Stimulated activated CD4-positive, alpha-beta T cell treated with anti-CD3 and anti-CD28 coated beads, TNF-alpha, amount 100 ng/mL, for 4 hours (primary cell): ENCODE measurements at regions not wholly inside any gene's neighbourhood (a gene's known extent, or its start where the extent isn't known, plus 50 kb on each side); places are given as distances from the start of the nearest gene placed in this dataset.
"Not testable (repeated sequence)": the region's sequence is repeated elsewhere in the genome, so short reads cannot be mapped to it uniquely, and the experiment has no call there.

Source experiments
- DNase-seq, 3 experiments: peaks; one replicate each; pipeline ENCODE4 v3.0.0-alpha.2; 2020; ENCODE audit warnings: low read depth in 3 of 3

- no peak for DNase-seq
These were observed 451.9 kb upstream of the MKI67 start for GRCh38 chr10:128577958-128578750.

DNA sequence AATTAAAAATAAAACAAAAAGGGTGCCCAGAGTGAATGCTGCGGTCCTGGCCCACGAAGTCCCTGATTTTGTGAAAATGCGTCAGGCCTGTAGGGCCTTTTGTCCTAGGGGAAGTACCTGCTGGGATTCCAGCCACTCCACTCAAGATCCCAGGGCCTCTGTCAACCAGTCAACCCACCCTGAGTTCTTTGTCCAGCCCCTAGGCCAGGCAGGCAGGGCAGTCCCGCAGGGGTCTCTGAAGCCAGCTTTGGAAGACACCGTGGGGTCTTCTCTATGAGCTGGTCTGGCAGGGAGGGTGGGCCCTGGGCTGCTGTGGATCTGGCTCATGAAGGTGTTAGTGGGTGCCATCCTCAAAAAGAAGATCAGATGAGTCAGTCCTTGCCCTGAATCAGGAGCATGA is 452.5 kb upstream of the MKI67 start:
- DNase-seq = no peak

DNA sequence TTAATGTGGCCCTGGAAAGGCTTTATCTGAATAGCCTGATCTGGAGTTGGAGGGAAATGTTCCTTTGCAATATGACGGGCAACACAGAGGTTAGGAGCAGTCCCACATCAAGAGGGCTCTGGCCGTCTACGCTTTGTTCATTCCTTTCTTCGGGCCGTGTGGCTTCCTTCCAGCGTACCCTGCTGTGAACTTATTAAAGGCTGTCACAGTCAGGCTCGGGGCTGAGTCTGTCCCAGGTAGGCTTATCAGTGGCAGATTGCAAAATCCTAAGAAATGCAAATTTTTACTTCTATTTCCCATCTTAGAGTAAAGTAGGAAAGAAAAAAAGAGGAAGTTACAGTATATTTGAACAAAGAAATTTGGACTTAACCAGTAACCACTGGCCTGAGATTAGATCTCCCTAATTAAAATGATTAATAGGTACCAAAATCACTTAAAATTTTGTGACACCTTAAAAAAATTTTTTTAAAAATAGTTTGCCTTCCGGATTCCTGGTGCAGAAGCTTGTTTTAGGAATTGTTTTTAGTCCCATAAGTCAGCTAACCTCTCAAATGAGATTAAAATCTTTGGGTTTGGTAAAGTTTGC is 453.1 kb upstream of the MKI67 start:
- no peak for DNase-seq

DNA sequence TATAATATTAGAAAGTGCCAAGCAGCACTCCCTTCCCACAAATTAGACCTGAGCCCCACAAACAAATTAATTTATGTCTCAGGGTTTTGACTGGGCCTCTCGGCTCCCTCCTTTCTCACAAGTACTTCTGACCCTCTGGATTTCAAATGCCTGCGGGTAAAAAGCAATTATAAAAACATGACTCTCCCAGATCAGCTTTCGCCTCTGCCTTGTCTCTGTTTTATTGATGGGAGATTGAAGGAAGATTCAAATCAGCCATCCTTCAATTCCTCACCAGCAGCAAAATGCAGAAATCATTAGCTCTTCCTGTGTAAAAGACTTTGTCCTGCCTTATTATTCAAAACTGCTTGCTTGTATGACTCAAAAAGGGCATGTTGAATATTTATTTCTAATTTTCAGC is 453.7 kb upstream of the MKI67 start:
- no peak for DNase-seq

GRCh38 chr10:128583125-128583524 is 456.9 kb upstream of the MKI67 start:
- DNase-seq = not testable (repeated sequence)

DNA sequence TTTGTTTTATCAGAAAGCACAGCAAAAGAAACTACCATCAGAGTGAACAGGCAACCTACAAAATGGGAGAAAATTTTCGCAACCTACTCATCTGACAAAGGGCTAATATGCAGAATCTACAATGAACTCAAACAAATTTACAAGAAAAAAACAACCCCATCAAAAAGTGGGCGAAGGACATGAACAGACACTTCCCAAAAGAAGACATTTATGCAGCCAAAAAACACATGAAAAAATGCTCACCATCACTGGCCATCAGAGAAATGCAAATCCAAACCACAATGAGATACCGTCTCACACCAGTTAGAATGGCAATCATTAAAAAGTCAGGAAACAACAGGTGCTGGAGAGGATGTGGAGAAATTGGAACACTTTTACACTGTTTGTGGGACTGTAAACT is 460.4 kb upstream of the MKI67 start:
- not testable (repeated sequence) for DNase-seq

DNA sequence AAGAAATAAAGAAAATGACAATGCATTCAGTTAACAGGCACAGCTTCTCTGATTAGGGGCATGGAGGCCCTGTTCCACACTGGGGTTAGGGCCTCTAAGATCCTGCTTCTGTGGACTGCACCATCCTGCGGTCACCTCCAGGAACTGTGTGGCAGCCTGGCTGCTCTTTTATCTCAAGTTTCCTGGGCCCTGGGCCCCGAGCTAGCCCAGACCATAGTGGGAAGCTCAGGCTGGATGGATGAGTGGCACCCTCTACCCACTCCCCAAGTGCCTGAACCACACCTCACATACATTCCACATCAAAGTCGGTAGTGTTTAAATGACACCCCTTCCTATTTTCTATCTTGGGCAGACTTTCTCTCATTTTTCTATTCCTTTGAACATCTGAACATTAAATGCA is 461.5 kb upstream of the MKI67 start:
- no peak for DNase-seq

GRCh38 chr10:128588402-128588801 is 462.2 kb upstream of the MKI67 start:
- DNase-seq = no peak

DNA sequence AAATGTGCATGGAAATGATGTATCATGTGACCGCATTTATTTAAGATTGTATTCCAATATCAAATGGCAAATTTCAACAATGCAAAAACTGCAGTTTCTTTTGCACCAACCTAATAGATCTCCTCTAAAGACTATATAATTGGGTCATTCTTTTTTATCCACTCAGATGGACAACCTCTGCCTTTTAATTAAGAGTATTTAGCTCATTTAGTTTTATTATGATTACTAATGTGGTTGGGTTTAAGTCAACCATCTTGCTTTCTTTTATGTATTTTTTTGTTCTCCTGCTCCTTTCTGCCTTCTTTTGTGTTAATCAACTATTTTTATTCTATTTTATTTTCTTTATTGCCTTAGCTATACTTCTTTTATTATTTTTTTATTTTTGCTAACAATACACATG is 468.5 kb upstream of the MKI67 start:
- DNase-seq = no peak

DNA sequence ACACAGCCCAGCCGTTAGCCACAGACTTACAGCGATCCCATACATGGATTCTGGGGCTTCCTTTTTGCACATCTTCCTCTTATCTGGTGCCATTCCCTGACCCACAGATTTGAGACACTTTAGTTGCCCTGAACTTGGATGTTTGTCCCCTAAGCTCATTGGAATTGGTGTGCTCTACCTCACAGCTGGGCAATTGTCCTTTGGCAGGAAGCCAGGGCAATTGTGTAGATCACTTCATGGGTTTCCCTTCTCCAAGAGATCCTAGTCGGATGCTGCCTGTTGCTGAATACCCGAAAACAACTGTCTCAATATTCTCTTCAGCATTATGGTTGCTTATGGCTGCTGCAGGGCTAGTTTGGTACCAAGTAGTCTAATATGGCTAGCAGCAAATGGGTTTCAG is 470.7 kb upstream of the MKI67 start:
- DNase-seq = no peak

DNA sequence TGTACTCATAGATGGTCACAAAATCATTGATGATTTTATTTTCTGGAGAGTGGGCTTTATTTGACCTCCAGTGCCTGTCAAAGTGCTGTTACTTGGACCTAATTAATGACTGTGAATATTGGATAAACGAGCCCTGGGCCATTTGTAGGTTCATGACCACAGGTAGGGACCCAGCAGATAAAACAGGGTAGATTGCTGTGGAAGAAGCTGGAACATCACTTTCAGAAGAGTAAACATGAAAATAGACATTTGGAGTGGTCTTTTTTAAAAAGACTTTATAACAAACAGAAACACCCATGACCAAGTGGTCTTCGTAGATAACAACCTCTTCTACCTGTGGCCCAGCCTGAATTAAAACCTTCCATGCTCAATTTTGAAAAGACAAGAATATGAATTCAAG is 472.8 kb upstream of the MKI67 start:
- no peak for DNase-seq

DNA sequence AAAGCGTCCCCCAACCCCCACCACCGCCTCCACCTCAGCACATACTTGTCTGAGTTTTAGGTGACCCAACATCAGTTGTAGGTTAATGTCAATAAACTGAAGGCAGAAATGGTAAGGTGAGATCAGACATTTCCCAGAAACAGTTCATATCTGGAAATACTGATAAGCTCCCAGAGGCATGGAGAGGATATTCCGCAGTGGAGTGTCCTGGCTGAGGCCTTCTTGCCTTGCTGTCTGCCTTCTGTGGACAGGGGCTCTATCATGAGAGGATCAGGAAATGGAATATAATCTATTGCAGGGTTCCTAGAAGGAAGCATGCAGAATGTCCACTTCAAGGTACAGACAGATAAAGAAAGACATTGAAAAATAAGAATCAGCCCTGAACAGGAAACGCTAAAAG is 473.3 kb upstream of the MKI67 start:
- DNase-seq = no peak

DNA sequence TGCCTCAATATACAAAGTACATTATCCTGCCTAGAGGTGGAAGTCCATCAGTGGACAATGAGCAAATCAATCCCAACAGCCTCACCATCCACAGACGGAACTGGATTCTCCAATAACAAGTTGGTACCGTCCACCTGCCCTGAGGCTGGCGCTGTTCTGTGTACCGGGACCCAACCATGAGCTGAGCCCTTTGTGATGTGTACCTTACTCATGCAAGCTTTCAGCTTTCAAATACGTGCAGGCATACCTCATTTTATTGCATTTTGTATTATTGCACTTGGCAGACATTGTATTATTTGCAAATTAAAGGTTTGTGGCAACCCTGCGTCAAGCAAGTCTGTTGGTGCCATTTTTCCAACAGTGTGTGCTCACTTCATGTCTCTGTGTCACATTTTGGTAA is 476.0 kb upstream of the MKI67 start:
- no peak for DNase-seq

- no peak for DNase-seq
These were observed 477.8 kb upstream of the MKI67 start for GRCh38 chr10:128604025-128604424.

- DNase-seq = no peak
These were observed 479.0 kb upstream of the MKI67 start for GRCh38 chr10:128605180-128605579.

- no peak for DNase-seq
These were observed 479.8 kb upstream of the MKI67 start for GRCh38 chr10:128606055-128606454.

DNA sequence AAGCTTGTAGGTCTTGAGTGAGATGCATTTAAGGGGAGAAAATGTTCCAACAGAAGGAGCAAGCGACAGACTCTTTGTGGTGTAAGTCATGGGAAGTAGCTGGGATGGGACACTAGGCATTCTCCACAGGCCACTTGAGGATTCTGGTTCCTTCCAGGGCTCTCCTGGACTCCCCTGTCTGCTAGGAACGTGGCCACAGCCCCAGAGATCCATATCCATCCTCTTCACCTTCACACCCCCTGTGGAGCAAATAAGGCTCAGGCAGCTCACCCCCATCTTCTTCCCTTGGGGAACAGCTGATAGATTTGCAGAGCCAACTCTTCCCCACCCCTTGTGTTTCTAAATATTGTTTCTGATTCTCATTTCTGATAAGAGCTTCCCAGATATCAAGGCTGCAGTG is 482.6 kb upstream of the MKI67 start:
- no peak for DNase-seq

GRCh38 chr10:128609460-128609859 is 483.2 kb upstream of the MKI67 start:
- DNase-seq = no peak

GRCh38 chr10:128610113-128610512 is 483.9 kb upstream of the MKI67 start:
- no peak for DNase-seq

DNA sequence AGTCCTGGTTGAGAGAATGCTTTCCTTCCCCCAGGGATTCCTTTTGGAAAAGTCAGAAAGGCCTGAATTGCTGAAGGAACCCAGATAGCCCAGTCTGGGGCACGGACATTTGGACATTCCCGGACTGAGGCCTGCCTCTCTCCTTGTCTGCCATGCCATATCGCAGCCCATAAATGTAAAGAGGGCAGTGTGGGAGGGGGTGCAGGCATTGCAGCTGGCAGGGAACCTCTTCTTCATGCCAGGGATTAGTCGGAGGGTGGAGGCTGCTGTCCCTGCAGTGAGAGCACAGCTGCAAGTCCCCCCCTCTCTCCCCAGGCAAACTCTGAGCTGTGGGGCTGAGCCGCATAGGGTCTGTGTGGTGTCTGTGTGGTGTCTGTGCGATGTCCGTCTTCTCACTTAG is 486.0 kb upstream of the MKI67 start:
- no peak for DNase-seq

DNA sequence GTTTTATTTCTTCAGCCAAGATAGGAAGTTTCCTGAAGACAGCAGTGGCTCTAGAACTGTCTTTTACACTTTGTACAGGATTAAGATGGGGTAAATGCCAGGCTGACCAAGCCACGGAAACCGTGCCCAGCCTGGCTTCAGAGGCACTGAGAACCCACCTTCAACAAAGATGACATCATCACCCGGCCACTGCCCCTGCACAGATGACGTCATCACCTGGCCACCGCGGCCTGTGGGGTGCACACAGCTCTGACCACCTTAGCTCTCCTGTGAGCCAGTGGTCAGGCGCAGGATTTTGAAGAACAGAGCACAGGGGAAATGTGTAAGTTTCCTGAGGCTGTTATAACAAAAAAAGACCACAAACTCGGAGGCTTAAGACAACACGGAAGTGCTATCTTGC is 486.4 kb upstream of the MKI67 start:
- DNase-seq = no peak

- no peak for DNase-seq
These were observed 487.9 kb upstream of the MKI67 start for GRCh38 chr10:128614016-128614605.

DNA sequence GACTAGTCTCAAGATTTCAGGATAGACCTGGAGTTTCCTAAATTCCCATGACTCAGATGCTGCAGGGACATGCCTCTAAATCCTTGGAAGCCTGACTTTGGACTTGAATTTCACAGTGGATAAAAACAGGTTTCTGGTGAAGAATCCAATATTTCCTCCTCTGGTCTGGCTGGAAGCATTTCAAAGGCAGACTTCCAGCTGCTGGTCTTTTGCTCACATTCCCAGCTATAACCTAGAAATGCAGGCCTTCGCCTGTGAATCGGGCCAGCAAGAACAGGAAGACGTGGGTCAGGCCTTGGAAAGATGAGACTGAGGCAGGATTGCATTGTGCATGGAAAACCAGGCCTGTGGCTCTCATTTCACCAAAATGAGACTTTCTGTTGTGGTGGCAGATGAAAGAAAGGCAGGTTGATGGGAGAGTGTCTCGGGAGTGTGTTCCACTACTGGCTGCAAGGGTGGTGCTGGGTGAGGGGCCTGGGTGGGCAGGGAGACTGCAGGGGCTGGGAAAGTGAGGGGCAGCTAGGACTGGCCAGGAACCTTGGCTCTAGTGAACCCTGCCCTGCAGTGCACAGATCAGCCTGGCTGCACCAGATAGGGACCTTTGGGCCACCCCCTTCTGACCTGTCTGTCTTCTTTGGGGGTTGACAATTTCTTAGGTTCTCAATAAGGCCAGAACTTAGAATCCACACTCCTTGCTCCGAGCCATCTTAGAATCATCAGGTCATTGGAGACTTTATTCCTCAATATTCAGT is 488.8 kb upstream of the MKI67 start:
- no peak for DNase-seq
